ENCODE measurements at regions not wholly inside any gene's neighbourhood (a gene's known extent, or its start where the extent isn't known, plus 50 kb on each side); places are given as distances from the start of the nearest gene placed in this dataset.

- Histone ChIP-seq H3K4me1 (ENCODE audit: insufficient read depth) (no peaks in the 10 kb centered on the region), H3K27ac (no peak overlapping the region), H3K9me3 (no peaks in the 10 kb centered on the region), H3K36me3 (no peaks in the 10 kb centered on the region), H3K27me3 (no peaks in the 10 kb centered on the region), H3K4me3 (no peak overlapping the region)
- no peak for DNase-seq
- TF ChIP-seq, protein P1, sequence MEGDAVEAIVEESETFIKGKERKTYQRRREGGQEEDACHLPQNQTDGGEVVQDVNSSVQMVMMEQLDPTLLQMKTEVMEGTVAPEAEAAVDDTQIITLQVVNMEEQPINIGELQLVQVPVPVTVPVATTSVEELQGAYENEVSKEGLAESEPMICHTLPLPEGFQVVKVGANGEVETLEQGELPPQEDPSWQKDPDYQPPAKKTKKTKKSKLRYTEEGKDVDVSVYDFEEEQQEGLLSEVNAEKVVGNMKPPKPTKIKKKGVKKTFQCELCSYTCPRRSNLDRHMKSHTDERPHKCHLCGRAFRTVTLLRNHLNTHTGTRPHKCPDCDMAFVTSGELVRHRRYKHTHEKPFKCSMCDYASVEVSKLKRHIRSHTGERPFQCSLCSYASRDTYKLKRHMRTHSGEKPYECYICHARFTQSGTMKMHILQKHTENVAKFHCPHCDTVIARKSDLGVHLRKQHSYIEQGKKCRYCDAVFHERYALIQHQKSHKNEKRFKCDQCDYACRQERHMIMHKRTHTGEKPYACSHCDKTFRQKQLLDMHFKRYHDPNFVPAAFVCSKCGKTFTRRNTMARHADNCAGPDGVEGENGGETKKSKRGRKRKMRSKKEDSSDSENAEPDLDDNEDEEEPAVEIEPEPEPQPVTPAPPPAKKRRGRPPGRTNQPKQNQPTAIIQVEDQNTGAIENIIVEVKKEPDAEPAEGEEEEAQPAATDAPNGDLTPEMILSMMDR (IDR thresholded peaks at IDR 0.05): no peak
- TF ChIP-seq EP300 (IDR thresholded peaks at IDR 0.05) (no peak), POLR2A (IDR thresholded peaks at IDR 0.05) (no peak)
- WGBS, 3 donors: 44 to 82% (median 71%) methylated on average over 1 of the region's 1 CpG
- intact Hi-C loops (cut with DNase I): no loop called here
Observed at GRCh38 chr9:26264709-26265601, 586.7 kb upstream of the TUSC1 start.

GRCh38 chr9:26263478-26263877, 585.2 kb upstream of the TUSC1 start:
- intact Hi-C loops (cut with DNase I): no loop called here
- no peak overlapping the region for H3K27ac ChIP-seq
- H3K4me1 ChIP-seq (ENCODE audit: insufficient read depth): no peaks in the 10 kb centered on the region
- H3K9me3 ChIP-seq: no peaks in the 10 kb centered on the region
- no peaks in the 10 kb centered on the region for H3K36me3 ChIP-seq
- no peaks in the 10 kb centered on the region for H3K27me3 ChIP-seq
- H3K4me3 ChIP-seq: no peak overlapping the region
- TF ChIP-seq EP300 (IDR thresholded peaks at IDR 0.05) (no peak), POLR2A (IDR thresholded peaks at IDR 0.05) (no peak)
- TF ChIP-seq, protein P1 (IDR thresholded peaks at IDR 0.05): no peak
- DNase-seq: no peak

DNA sequence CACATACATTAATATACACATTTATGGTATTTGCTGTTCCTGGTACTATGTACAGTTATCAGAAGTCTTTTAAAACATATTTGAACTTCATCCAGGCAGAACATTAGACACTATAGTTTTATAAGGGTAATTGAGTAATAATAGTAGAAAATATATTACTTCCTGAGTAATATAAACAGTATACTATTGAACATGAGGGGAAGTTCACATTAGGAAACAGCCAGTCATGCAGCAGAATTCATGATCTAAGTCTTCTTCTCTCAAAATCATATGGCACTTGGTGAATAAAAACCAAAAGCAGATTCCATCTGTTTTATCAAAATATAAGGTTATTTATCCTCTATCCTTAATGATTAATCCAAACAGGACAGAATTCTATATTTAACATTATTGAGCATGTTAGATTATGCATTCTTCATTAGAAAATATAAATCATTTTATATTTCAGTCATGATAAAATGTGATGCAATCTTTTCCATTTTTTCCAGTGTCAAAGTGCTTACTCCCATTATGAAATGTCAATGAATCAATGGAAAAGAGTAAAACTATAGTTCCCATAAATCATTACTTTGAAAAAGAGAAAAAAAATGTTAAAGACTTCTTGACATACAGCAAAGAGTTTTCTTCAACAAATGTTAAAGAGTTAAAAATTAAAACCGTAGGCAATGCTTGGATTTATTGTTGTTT, 584.3 kb upstream of the TUSC1 start:
- Histone ChIP-seq H3K9me3 (no peaks in the 10 kb centered on the region), H3K4me3 (no peak overlapping the region), H3K27me3 (no peaks in the 10 kb centered on the region), H3K36me3 (no peaks in the 10 kb centered on the region), H3K27ac (no peak overlapping the region), H3K4me1 (ENCODE audit: insufficient read depth) (no peaks in the 10 kb centered on the region)
- 63 to 77% (median 67%) methylated on average over 1 of the region's 1 CpG for WGBS, 3 donors
- intact Hi-C loops (cut with DNase I): no loop called here
- DNase-seq: no peak
- TF ChIP-seq EP300 (IDR thresholded peaks at IDR 0.05): no peak
- TF ChIP-seq, protein P1 (IDR thresholded peaks at IDR 0.05): no peak
- TF ChIP-seq POLR2A (IDR thresholded peaks at IDR 0.05): no peak

- Histone ChIP-seq H3K36me3 (no peaks in the 10 kb centered on the region), H3K4me3 (no peak overlapping the region), H3K27ac (no peak overlapping the region), H3K27me3 (no peaks in the 10 kb centered on the region), H3K4me1 (ENCODE audit: insufficient read depth) (no peaks in the 10 kb centered on the region), H3K9me3 (no peaks in the 10 kb centered on the region)
- WGBS, 3 donors: 52 to 56% (median 54%) methylated on average over 3 of the region's 3 CpGs
- DNase-seq: no peak
- intact Hi-C loops (cut with DNase I): no loop called here
- TF ChIP-seq POLR2A (IDR thresholded peaks at IDR 0.05): no peak
- no peak for TF ChIP-seq EP300 (IDR thresholded peaks at IDR 0.05)
- TF ChIP-seq, protein P1 (IDR thresholded peaks at IDR 0.05): no peak
Observed at GRCh38 chr9:26261503-26262330, 583.5 kb upstream of the TUSC1 start.
